CD4-positive, alpha-beta T cell treated with Interleukin-12 subunit alpha and Interleukin-12 subunit beta, for 1 hour (primary cell): ENCODE measurements at regions not wholly inside any gene's neighbourhood (a gene's known extent, or its start where the extent isn't known, plus 50 kb on each side); places are given as distances from the start of the nearest gene placed in this dataset.

Experiments
- DNase-seq: peaks from one replicate; pipeline ENCODE4 v3.0.0-alpha.2; 2020

GRCh38 chr4:171629737-171630136 is 183.5 kb upstream of the GALNTL6 start:
- DNase-seq = no peak

GRCh38 chr4:171629182-171629581 is 184.0 kb upstream of the GALNTL6 start:
- DNase-seq = no peak

GRCh38 chr4:171626554-171626953 is 186.7 kb upstream of the GALNTL6 start:
- DNase-seq = no peak

- no peak for DNase-seq
These were observed 190.5 kb upstream of the GALNTL6 start for GRCh38 chr4:171622729-171623128.

- DNase-seq = no peak
These were observed 191.6 kb upstream of the GALNTL6 start for GRCh38 chr4:171621646-171622045.

- DNase-seq = no peak
These were observed 200.3 kb upstream of the GALNTL6 start for GRCh38 chr4:171612907-171613306.

- no peak for DNase-seq
These were observed 210.4 kb upstream of the GALNTL6 start for GRCh38 chr4:171602638-171603355.

GRCh38 chr4:171601091-171601490 is 212.1 kb upstream of the GALNTL6 start:
- no peak for DNase-seq

GRCh38 chr4:171599628-171600027 is 213.6 kb upstream of the GALNTL6 start:
- DNase-seq = no peak

GRCh38 chr4:171594293-171594692 is 218.9 kb upstream of the GALNTL6 start:
- DNase-seq = no peak

- no peak for DNase-seq
These were observed 222.5 kb upstream of the GALNTL6 start for GRCh38 chr4:171590716-171591115.

- no peak for DNase-seq
These were observed 224.4 kb upstream of the GALNTL6 start for GRCh38 chr4:171588764-171589163.

GRCh38 chr4:171588051-171588545 is 225.1 kb upstream of the GALNTL6 start:
- DNase-seq = no peak

GRCh38 chr4:171583790-171584189 is 229.4 kb upstream of the GALNTL6 start:
- DNase-seq = no peak

GRCh38 chr4:171582961-171583581 is 230.1 kb upstream of the GALNTL6 start:
- no peak for DNase-seq

- DNase-seq = no peak
These were observed 240.0 kb upstream of the GALNTL6 start for GRCh38 chr4:171573181-171573580.

GRCh38 chr4:171565130-171565788 is 247.9 kb upstream of the GALNTL6 start:
- no peak for DNase-seq

GRCh38 chr4:171561419-171561818 is 251.8 kb upstream of the GALNTL6 start:
- DNase-seq = no peak

GRCh38 chr4:171553961-171554360 is 259.2 kb upstream of the GALNTL6 start:
- no peak for DNase-seq

- no peak for DNase-seq
These were observed 270.6 kb upstream of the GALNTL6 start for GRCh38 chr4:171542640-171543039.

GRCh38 chr4:171538601-171539100 is 274.6 kb upstream of the GALNTL6 start:
- DNase-seq = no peak

- DNase-seq = no peak
These were observed 278.8 kb upstream of the GALNTL6 start for GRCh38 chr4:171534391-171534790.

- DNase-seq = no peak
These were observed 280.2 kb upstream of the GALNTL6 start for GRCh38 chr4:171532968-171533367.

- no peak for DNase-seq
These were observed 288.3 kb upstream of the GALNTL6 start for GRCh38 chr4:171524903-171525302.
